Neural progenitor cell (in vitro differentiated cells): ENCODE measurements at regions not wholly inside any gene's neighbourhood (a gene's known extent, or its start where the extent isn't known, plus 50 kb on each side); places are given as distances from the start of the nearest gene placed in this dataset.

Experiments used
- DNase-seq: peaks from one replicate; pipeline ENCODE4 v3.0.0-alpha.2; 2016; ENCODE audit warnings: low spot score
- H2AFZ ChIP-seq: fragments of 200-600 bp; sonication (generic); replicated peaks from 2 replicates; pipeline ENCODE4 v1.6.1; 2016; ENCODE audit warnings: antibody characterized with exemption
- H3F3A ChIP-seq: fragments of 200-600 bp; sonication (generic); 2 replicates; pipeline ENCODE4 v1.6.1; 2016; ENCODE audit warnings: antibody characterized with exemption, low read depth
- H3K27ac ChIP-seq: fragments of 200-600 bp; sonication (generic); 2 replicates; pipeline ENCODE4 v1.5.1; 2016; ENCODE audit warnings: mild to moderate bottlenecking
- H3K27me3 ChIP-seq: fragments of 200-600 bp; sonication (generic); 2 replicates; pipeline ENCODE4 v1.6.1; 2016; ENCODE audit warnings: mild to moderate bottlenecking, moderate library complexity
- H3K36me3 ChIP-seq: fragments of 200-600 bp; sonication (generic); 2 replicates; pipeline ENCODE4 v1.5.1; 2016
- H3K4me1 ChIP-seq: fragments of 200-600 bp; sonication (generic); 2 replicates; pipeline ENCODE4 v1.6.1; 2016; ENCODE audit warnings: mixed run types
- H3K4me2 ChIP-seq: fragments of 200-600 bp; sonication (generic); 2 replicates; pipeline ENCODE4 v1.6.1; 2016
- H3K4me3 ChIP-seq: fragments of 200-600 bp; sonication (generic); 2 replicates; pipeline ENCODE4 v1.5.1; 2016
- H3K79me2 ChIP-seq: fragments of 200-600 bp; sonication (generic); 2 replicates; pipeline ENCODE4 v1.6.1; 2016; ENCODE audit warnings: low read depth
- H3K9ac ChIP-seq: fragments of 200-600 bp; sonication (generic); 2 replicates; pipeline ENCODE4 v1.6.1; 2016
- H3K9me3 ChIP-seq: fragments of 200-600 bp; sonication (generic); 2 replicates; pipeline ENCODE4 v1.5.1; 2016; ENCODE audit warnings: low read depth
- H4K20me1 ChIP-seq: fragments of 200-600 bp; sonication (generic); 2 replicates; pipeline ENCODE4 v1.6.1; 2016; ENCODE audit warnings: low read depth
- H3K27ac Mint-ChIP-seq: 3 replicates; pipeline ENCODE4 v1.8.0; 2021; ENCODE audit warnings: mixed read lengths
- H3K27me3 Mint-ChIP-seq: 2 replicates; pipeline ENCODE4 v1.8.0; 2022; ENCODE audit warnings: low read depth, mild to moderate bottlenecking, inconsistent platforms, moderate library complexity, mixed read lengths; ENCODE audit not compliant: insufficient read depth
- H3K36me3 Mint-ChIP-seq: 3 replicates; pipeline ENCODE4 v1.8.0; 2021; ENCODE audit warnings: mixed read lengths
- H3K4me1 Mint-ChIP-seq: 3 replicates; pipeline ENCODE4 v1.8.0; 2021; ENCODE audit warnings: mixed read lengths
- H3K4me3 Mint-ChIP-seq: 3 replicates; pipeline ENCODE4 v1.8.0; 2021; ENCODE audit warnings: mild to moderate bottlenecking, moderate library complexity, mixed read lengths
- H3K9me3 Mint-ChIP-seq: 3 replicates; pipeline ENCODE4 v1.8.0; 2020; ENCODE audit warnings: mixed read lengths
- CTCF ChIP-seq: fragments of 200-600 bp; sonication (generic); IDR thresholded peaks from 2 replicates; pipeline ENCODE4 v1.5.1; 2017; ENCODE audit warnings: antibody characterized with exemption, mild to moderate bottlenecking
- EZH2 ChIP-seq: fragments of 200-600 bp; sonication (generic); IDR thresholded peaks from 2 replicates; pipeline ENCODE4 v1.6.1; 2017; ENCODE audit warnings: antibody characterized with exemption, mild to moderate bottlenecking, moderate library complexity
- EZH2phosphoT487 ChIP-seq: fragments of 200-600 bp; sonication (generic); IDR thresholded peaks from 2 replicates; pipeline ENCODE4 v1.6.1; 2017; ENCODE audit warnings: antibody characterized with exemption

DNA sequence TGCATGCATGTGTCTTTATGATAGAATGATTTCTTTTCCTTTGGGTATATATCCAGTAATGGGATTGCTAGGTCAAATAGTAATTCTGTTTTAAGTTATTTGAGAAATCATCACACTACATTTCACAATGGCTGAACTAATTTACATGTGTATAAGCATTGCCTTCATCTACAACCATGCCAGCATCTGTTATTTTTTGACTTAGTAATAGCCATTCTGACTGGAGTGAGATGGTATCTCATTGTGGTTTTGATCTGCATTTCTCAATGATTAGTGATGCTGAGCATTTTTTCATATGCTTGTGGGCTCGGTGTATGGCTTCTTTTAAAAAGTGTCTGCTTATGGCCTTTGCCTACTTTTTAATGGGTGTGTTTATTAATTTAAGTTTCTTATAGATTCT, 102.3 kb upstream of the CCDC112 start:
- Mint-ChIP-seq H3K36me3 (no peaks in the 10 kb centered on the region), H3K27ac (no peak overlapping the region), H3K4me1 (no peaks in the 10 kb centered on the region), H3K9me3 (peaks cover 2% of the 10 kb centered on the region), H3K27me3 (no peaks in the 10 kb centered on the region), H3K4me3 (no peak overlapping the region)
- Histone ChIP-seq H3K36me3 (no peaks in the 10 kb centered on the region), H3K9ac (no peak overlapping the region), H3K9me3 (no peaks in the 10 kb centered on the region), H3K27me3 (no peaks in the 10 kb centered on the region), H4K20me1 (no peaks in the 10 kb centered on the region), H2AFZ (no peak overlapping the region), H3K27ac (no peak overlapping the region), H3K4me2 (no peak overlapping the region), H3K4me3 (no peak overlapping the region), H3K4me1 (no peaks in the 10 kb centered on the region), H3F3A (no peaks in the 10 kb centered on the region), H3K79me2 (no peaks in the 10 kb centered on the region)
- TF ChIP-seq CTCF (no peak), EZH2 (no peak), EZH2phosphoT487 (no peak)
- DNase-seq: no peak

DNA sequence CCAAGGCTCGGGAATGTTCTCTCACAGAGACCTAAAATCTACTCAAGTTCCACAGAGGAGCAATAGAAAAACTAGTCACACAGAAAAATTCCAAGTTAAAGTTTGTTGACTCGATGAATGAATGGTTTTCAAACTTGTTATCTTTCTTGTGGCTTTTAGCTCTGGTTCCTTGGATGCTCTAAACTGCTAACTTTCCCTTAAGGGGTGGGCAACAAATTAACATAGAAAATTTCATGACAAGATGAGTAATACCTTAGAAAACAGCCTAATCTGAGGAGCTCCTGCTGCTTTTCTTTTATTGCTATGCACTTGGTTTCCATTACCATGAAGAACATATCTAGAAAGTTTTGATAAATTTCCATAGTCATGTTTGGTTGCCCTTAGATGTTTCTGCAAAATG, 100.2 kb upstream of the CCDC112 start:
- Histone ChIP-seq H3K4me2 (no peak overlapping the region), H3K9me3 (no peaks in the 10 kb centered on the region), H3K9ac (no peak overlapping the region), H3K36me3 (no peaks in the 10 kb centered on the region), H2AFZ (no peak overlapping the region), H3F3A (no peaks in the 10 kb centered on the region), H3K27ac (no peak overlapping the region), H3K27me3 (no peaks in the 10 kb centered on the region), H3K79me2 (no peaks in the 10 kb centered on the region), H4K20me1 (no peaks in the 10 kb centered on the region), H3K4me1 (no peaks in the 10 kb centered on the region), H3K4me3 (no peak overlapping the region)
- no peak for DNase-seq
- no peaks in the 10 kb centered on the region for H3K27me3 Mint-ChIP-seq
- H3K4me3 Mint-ChIP-seq: no peak overlapping the region
- H3K27ac Mint-ChIP-seq: no peak overlapping the region
- no peaks in the 10 kb centered on the region for H3K4me1 Mint-ChIP-seq
- peaks cover 2% of the 10 kb centered on the region for H3K9me3 Mint-ChIP-seq
- H3K36me3 Mint-ChIP-seq: no peaks in the 10 kb centered on the region
- TF ChIP-seq EZH2 (no peak), EZH2phosphoT487 (no peak), CTCF (no peak)

DNA sequence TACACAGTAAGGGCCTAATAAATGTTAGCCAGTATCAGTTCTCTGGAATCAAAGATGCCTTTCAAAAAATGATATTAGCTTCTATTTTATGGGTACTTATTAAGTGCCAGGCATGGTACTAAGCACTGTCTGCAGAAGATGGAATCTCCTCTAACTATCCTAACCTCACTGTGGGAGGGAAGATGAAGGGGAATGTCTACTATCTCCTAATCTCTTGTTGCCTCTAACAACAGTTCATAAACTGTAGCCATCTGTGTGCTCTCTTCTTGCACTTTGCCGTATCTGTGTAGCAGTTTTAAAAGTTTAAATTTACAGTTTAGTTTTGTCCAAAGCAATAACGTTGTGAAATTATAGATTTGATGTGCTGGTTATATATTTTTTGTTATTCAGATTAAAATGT, 99.6 kb upstream of the CCDC112 start:
- Histone ChIP-seq H3K36me3 (no peaks in the 10 kb centered on the region), H3K4me2 (no peak overlapping the region), H3K4me3 (no peak overlapping the region), H3K4me1 (no peaks in the 10 kb centered on the region), H3F3A (no peaks in the 10 kb centered on the region), H2AFZ (no peak overlapping the region), H3K9me3 (no peaks in the 10 kb centered on the region), H4K20me1 (no peaks in the 10 kb centered on the region), H3K79me2 (no peaks in the 10 kb centered on the region), H3K27me3 (no peaks in the 10 kb centered on the region), H3K27ac (no peak overlapping the region), H3K9ac (no peak overlapping the region)
- peaks cover 2% of the 10 kb centered on the region for H3K9me3 Mint-ChIP-seq
- no peaks in the 10 kb centered on the region for H3K36me3 Mint-ChIP-seq
- no peaks in the 10 kb centered on the region for H3K27me3 Mint-ChIP-seq
- no peak for TF ChIP-seq EZH2
- TF ChIP-seq EZH2phosphoT487: no peak
- no peak for TF ChIP-seq CTCF
- no peak for DNase-seq
- no peak overlapping the region for H3K4me3 Mint-ChIP-seq
- no peaks in the 10 kb centered on the region for H3K4me1 Mint-ChIP-seq
- H3K27ac Mint-ChIP-seq: no peak overlapping the region

DNA sequence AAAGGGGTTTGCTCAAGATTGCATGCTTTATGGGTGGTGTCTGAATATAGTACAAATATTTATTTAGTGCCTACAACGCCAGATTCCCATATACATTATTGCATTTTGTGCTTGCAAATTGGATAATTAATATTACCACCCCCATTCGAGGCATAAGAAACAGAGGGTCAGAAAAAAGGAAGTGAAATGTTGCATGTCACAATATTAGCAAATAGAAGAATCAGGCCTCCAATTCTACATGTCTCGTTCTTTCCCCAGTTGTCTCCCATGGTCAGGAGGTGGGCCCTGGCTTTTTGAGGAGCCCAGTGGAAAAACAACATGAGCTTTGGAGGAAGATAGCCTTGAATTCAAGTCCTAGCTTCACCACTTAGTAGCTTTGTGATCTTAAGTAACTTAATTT, 98.1 kb upstream of the CCDC112 start:
- Histone ChIP-seq H3K4me1 (no peaks in the 10 kb centered on the region), H3K79me2 (no peaks in the 10 kb centered on the region), H4K20me1 (no peaks in the 10 kb centered on the region), H3F3A (no peaks in the 10 kb centered on the region), H3K9ac (no peak overlapping the region), H3K27me3 (no peaks in the 10 kb centered on the region), H3K36me3 (no peaks in the 10 kb centered on the region), H3K27ac (no peak overlapping the region), H3K4me2 (no peak overlapping the region), H3K9me3 (no peaks in the 10 kb centered on the region), H2AFZ (no peak overlapping the region), H3K4me3 (no peak overlapping the region)
- TF ChIP-seq CTCF (no peak), EZH2 (no peak), EZH2phosphoT487 (no peak)
- no peaks in the 10 kb centered on the region for H3K27me3 Mint-ChIP-seq
- H3K27ac Mint-ChIP-seq: no peak overlapping the region
- no peak for DNase-seq
- H3K4me3 Mint-ChIP-seq: no peak overlapping the region
- H3K4me1 Mint-ChIP-seq: peaks cover 3% of the 10 kb centered on the region
- H3K36me3 Mint-ChIP-seq: no peaks in the 10 kb centered on the region
- H3K9me3 Mint-ChIP-seq: peaks cover 2% of the 10 kb centered on the region
